ENCODE measurements at regions not wholly inside any gene's neighbourhood (a gene's known extent, or its start where the extent isn't known, plus 50 kb on each side); places are given as distances from the start of the nearest gene placed in this dataset.

DNA sequence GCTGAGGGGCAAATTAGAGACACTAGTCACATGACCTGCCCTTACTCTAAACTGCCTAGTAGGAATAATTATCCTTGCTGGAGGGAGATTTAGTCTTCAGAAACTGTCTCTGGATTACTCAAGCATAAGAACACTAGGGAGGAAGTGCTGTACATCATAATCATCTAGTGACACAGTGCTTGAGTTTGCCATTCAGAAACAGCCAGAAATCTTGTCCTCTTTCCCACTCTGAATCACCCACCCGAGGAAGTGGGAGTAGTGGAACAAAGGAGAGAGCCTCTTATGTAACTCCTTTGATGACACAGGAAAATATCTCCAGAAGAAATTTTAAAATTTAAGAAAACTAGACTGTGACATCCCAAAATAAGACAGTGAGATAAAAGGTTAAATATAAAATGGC is 69.3 kb upstream of the PCDH19 start:
- TF ChIP-seq, protein P1, sequence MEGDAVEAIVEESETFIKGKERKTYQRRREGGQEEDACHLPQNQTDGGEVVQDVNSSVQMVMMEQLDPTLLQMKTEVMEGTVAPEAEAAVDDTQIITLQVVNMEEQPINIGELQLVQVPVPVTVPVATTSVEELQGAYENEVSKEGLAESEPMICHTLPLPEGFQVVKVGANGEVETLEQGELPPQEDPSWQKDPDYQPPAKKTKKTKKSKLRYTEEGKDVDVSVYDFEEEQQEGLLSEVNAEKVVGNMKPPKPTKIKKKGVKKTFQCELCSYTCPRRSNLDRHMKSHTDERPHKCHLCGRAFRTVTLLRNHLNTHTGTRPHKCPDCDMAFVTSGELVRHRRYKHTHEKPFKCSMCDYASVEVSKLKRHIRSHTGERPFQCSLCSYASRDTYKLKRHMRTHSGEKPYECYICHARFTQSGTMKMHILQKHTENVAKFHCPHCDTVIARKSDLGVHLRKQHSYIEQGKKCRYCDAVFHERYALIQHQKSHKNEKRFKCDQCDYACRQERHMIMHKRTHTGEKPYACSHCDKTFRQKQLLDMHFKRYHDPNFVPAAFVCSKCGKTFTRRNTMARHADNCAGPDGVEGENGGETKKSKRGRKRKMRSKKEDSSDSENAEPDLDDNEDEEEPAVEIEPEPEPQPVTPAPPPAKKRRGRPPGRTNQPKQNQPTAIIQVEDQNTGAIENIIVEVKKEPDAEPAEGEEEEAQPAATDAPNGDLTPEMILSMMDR (IDR thresholded peaks at IDR 0.05): no peak
- no peak for TF ChIP-seq POLR2A (IDR thresholded peaks at IDR 0.05)
